Left lung (tissue), 4 donors: ENCODE measurements at regions not wholly inside any gene's neighbourhood (a gene's known extent, or its start where the extent isn't known, plus 50 kb on each side); places are given as distances from the start of the nearest gene placed in this dataset.
"Not testable (repeated sequence)": the region's sequence is repeated elsewhere in the genome, so short reads cannot be mapped to it uniquely, and the experiment has no call there.

ENCODE experiments used
- ATAC-seq: fragments of 200-7000 bp; cut with Tn5 transposase; one replicate; pipeline ENCODE4 v1.9.1; 2020; ENCODE audit warnings: moderate library complexity
- DNase-seq, 4 donors: peaks; one replicate each; pipeline ENCODE4 v3.0.0-alpha.2; 2013 to 2020
- H3K27ac ChIP-seq, 2 donors: fragments of 200-600 bp; sonication (generic) in 1 of 2; one replicate each; pipeline versions ENCODE4 v1.5.0 to v1.8.0; 2020 to 2021
- H3K27me3 ChIP-seq, 2 donors: fragments of 200-600 bp; sonication (generic) in 1 of 2; one replicate each; pipeline versions ENCODE4 v1.5.0 to v1.8.0; 2020 to 2021
- H3K36me3 ChIP-seq, 2 donors: fragments of 200-600 bp; sonication (generic) in 1 of 2; one replicate each; pipeline versions ENCODE4 v1.5.0 to v1.8.0; 2020 to 2021
- H3K4me1 ChIP-seq, 2 donors: fragments of 200-600 bp; one replicate each; pipeline ENCODE4 v1.8.0; 2021
- H3K4me3 ChIP-seq, 2 donors: fragments of 200-600 bp; sonication (generic) in 1 of 2; one replicate each; pipeline versions ENCODE4 v1.5.0 to v1.8.0; 2020 to 2021; ENCODE audit warnings: mild to moderate bottlenecking in 1 of 2
- H3K9me3 ChIP-seq, 2 donors: fragments of 200-600 bp; sonication (generic) in 1 of 2; one replicate each; pipeline versions ENCODE4 v1.5.0 to v1.8.0; 2020 to 2021
- intact Hi-C, 2 donors: fragments of 100-400 bp; cut with DNase I; formaldehyde crosslinking; loops; one replicate each; pipeline versions ENCODE4 v1.11.2 to v1.14.2; 2022
- TF ChIP-seq, protein P1 (sequence below), 2 donors: fragments of 200-600 bp; sonication (generic) in 1 of 2; IDR thresholded peaks; one replicate each; pipeline versions ENCODE4 v1.5.0 to v1.8.0; 2021; ENCODE audit warnings: antibody characterized with exemption in 2 of 2
- donor health status: DM: no; HTN: yes; CAD: no.
- donor health status: DM: no; HTN: no; CAD: no.

DNA sequence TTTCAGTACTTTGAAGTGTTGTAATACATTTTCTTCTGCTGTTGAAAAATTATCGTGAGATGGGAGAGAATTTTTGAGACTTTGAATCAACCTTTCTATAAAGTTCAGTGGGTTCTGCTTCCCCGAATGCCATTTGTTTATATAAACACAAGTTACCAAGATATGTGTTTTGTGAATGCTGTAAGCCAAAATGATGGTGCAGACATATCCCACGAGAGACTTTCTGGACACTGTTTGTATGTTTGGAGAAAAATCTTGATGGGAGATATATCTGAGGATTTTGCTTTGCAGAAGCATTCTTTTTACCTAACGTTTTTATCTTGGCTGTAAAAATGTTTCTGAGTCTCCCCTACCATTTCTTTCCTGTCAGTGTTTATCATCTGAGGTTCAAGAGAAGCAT is 526.6 kb upstream of the ZNF717 start:
- DNase-seq (no peak), ATAC-seq (no peak)
- H3K9me3 ChIP-seq, result peaks cover 0 to 6% of the 10 kb centered on the region in 2 donors
- H3K27ac ChIP-seq, result no peak overlapping the region
- H3K4me1 ChIP-seq, result no peaks in the 10 kb centered on the region
- intact Hi-C loops, result no loop called here
- TF ChIP-seq, protein P1, sequence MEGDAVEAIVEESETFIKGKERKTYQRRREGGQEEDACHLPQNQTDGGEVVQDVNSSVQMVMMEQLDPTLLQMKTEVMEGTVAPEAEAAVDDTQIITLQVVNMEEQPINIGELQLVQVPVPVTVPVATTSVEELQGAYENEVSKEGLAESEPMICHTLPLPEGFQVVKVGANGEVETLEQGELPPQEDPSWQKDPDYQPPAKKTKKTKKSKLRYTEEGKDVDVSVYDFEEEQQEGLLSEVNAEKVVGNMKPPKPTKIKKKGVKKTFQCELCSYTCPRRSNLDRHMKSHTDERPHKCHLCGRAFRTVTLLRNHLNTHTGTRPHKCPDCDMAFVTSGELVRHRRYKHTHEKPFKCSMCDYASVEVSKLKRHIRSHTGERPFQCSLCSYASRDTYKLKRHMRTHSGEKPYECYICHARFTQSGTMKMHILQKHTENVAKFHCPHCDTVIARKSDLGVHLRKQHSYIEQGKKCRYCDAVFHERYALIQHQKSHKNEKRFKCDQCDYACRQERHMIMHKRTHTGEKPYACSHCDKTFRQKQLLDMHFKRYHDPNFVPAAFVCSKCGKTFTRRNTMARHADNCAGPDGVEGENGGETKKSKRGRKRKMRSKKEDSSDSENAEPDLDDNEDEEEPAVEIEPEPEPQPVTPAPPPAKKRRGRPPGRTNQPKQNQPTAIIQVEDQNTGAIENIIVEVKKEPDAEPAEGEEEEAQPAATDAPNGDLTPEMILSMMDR (IDR thresholded peaks at IDR 0.05), result no peak
- H3K36me3 ChIP-seq, result no peaks in the 10 kb centered on the region
- H3K27me3 ChIP-seq, result no peaks in the 10 kb centered on the region
- H3K4me3 ChIP-seq, result no peak overlapping the region

DNA sequence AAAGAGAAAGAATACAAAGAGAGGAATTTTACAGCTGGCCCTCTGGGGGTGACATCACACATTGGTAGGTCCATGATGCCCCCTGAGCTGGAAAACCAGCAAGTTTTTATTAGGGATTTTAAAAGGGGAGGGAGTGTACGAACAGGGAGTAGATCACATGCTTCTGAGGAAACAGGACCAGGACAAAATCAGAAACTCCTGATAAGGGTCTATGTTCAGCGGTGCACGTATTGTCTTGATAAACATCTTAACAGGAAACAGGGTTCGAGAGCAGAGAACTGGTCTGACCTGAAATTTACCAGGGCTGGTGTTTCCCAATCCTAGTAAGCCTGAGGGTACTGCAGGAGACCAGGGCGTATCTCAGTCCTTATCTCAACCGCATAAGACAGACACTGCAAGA is 530.6 kb upstream of the ZNF717 start:
- intact Hi-C loops, DNase-seq: not testable (repeated sequence)

DNA sequence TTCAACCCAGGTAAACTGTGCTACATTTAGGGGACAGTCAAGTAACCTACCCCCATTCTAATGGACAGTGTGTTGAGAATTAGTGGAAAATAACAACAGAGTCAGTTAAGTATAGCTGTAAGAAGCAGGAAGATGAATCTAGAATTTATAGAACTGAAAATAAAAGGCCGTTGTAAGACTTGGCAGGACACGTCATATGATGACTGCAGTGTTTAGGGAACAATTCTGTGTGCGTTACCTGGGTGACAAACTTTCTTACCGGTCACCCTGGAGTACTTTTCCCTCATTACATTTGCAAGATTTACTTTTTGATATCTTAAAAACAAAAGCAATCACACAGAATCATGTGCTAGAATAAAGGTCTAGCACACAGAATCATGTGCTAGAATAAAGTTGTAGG is 536.3 kb upstream of the ZNF717 start:
- H3K36me3 ChIP-seq, result no peaks in the 10 kb centered on the region
- no peaks in the 10 kb centered on the region for H3K9me3 ChIP-seq
- no peaks in the 10 kb centered on the region for H3K4me1 ChIP-seq
- intact Hi-C loops, result no loop called here
- TF ChIP-seq, protein P1 (IDR thresholded peaks at IDR 0.05), result no peak
- ATAC-seq (no peak), DNase-seq (no peak)
- no peaks in the 10 kb centered on the region for H3K27me3 ChIP-seq
- H3K4me3 ChIP-seq, result no peak overlapping the region
- no peak overlapping the region for H3K27ac ChIP-seq

More for the DNA sequence above, 530.6 kb upstream of the ZNF717 start:
- H3K4me1 ChIP-seq, H3K9me3 ChIP-seq, H3K4me3 ChIP-seq, ATAC-seq, H3K27me3 ChIP-seq, H3K27ac ChIP-seq, H3K36me3 ChIP-seq: not testable (repeated sequence)

DNA sequence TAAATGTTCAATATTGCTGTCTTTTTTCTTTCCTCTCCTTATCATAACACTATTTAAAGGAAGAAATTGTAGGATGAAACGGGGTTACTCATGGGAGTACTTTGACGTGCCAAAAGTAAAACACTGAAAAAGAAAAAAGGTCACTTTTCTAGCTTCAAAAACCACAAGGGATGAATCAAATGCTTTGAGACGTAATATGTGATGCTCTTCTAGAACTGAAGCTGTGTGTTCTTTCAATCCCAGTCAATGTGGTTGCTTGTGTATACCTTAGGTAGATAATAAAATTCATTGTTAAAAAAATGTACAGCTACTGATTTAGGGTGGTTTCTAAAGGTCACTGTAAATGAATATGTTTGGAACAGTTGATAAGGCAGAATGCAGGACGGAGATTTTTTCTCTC is 538.8 kb upstream of the ZNF717 start:
- no peak for ATAC-seq
- intact Hi-C loops, result no loop called here
- no peak for DNase-seq

DNA sequence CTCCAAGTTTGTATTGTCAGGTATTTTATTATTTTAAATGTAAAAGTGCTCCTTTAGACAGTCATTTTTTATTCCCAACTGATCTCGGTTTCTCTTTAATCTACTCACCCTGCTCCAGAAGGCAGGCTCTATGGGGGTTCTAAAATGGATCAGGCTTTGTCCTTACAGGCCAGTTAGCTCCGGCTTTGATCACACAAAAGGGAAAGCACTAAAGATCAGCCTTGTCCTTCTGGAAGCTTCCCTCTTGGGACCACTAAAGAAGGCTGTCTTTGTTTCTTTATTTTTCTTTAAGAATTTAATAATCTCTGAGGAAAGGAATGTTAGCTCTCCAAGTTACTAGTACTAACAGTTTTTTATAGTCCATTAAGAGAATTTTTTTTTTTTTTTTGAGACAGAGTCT is 560.5 kb upstream of the ZNF717 start:
- H3K27ac ChIP-seq, result no peak overlapping the region
- no peaks in the 10 kb centered on the region for H3K36me3 ChIP-seq
- DNase-seq (no peak), ATAC-seq (no peak)
- no peak overlapping the region for H3K4me3 ChIP-seq
- intact Hi-C loops, result no loop called here
- H3K27me3 ChIP-seq, result no peaks in the 10 kb centered on the region
- TF ChIP-seq, protein P1 (IDR thresholded peaks at IDR 0.05), result no peak
- no peaks in the 10 kb centered on the region for H3K4me1 ChIP-seq
- no peaks in the 10 kb centered on the region for H3K9me3 ChIP-seq

More for the DNA sequence above, 538.8 kb upstream of the ZNF717 start:
- no peak overlapping the region for H3K4me3 ChIP-seq
- H3K4me1 ChIP-seq, result no peaks in the 10 kb centered on the region
- TF ChIP-seq, protein P1 (IDR thresholded peaks at IDR 0.05), result no peak
- H3K27ac ChIP-seq, result no peak overlapping the region
- peaks cover 0 to 2% of the 10 kb centered on the region in 2 donors for H3K9me3 ChIP-seq
- H3K27me3 ChIP-seq, result no peaks in the 10 kb centered on the region
- H3K36me3 ChIP-seq, result no peaks in the 10 kb centered on the region

DNA sequence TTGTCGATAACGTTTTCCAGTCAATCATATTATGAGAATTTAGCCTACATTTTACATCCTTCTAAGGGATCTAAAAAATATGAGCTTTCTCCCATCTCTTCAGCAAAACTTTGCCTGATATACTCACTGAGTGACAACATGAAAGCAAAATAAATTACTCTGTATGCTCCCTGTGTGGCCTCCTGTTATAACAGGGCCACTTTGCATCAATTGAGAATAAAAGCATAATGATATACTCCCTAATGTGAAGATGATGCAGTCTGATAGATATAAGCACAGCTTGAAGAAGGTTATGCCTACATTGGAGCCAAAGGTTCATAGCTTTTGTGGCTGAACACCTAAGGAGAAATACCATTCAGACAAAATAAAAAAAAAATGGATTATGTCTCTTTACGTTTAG is 561.3 kb upstream of the ZNF717 start:
- intact Hi-C loops, result no loop called here

More for the DNA sequence above, 561.3 kb upstream of the ZNF717 start:
- TF ChIP-seq, protein P1 (IDR thresholded peaks at IDR 0.05), result no peak
- H3K27me3 ChIP-seq, result no peaks in the 10 kb centered on the region
- H3K4me1 ChIP-seq, result no peaks in the 10 kb centered on the region
- no peak for ATAC-seq
- no peaks in the 10 kb centered on the region for H3K9me3 ChIP-seq
- DNase-seq, result no peak
- no peak overlapping the region for H3K4me3 ChIP-seq
- H3K36me3 ChIP-seq, result no peaks in the 10 kb centered on the region
- no peak overlapping the region for H3K27ac ChIP-seq
